ENCODE measurements at regions not wholly inside any gene's neighbourhood (a gene's known extent, or its start where the extent isn't known, plus 50 kb on each side); places are given as distances from the start of the nearest gene placed in this dataset.

DNA sequence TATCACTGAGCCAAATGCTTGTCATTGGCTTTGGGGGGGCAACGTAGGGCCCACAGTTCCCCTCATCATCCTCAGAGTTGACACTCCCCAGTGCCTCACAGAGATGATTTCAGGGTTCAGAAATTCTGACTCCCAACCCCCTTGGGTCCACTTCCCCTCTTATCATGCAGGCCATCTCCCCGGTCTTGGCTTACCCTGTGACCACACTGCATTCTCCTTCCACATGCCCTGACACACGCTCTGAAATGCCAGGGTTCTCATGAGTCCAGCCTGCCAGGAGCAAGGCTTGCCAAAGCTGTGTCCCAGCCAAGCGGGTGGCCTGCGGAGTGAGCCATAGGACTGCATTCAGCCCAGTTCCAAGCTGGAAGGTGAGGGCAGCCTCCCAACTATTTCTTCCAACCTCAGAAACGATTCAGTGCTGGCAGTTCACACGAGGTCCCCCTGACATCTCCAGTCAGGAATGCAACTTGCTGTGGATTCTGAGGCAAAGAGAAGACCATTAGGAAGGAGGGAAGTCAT, 101.2 kb downstream of the SMIM20 start:
- no peak for TF ChIP-seq POLR2AphosphoS2 (conservative IDR thresholded peaks at IDR 0.05; ENCODE audit: low read length)
- TF ChIP-seq, protein P1, sequence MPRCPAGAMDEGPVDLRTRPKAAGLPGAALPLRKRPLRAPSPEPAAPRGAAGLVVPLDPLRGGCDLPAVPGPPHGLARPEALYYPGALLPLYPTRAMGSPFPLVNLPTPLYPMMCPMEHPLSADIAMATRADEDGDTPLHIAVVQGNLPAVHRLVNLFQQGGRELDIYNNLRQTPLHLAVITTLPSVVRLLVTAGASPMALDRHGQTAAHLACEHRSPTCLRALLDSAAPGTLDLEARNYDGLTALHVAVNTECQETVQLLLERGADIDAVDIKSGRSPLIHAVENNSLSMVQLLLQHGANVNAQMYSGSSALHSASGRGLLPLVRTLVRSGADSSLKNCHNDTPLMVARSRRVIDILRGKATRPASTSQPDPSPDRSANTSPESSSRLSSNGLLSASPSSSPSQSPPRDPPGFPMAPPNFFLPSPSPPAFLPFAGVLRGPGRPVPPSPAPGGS (IDR thresholded peaks at IDR 0.05) = no peak
- TF ChIP-seq, protein P2, sequence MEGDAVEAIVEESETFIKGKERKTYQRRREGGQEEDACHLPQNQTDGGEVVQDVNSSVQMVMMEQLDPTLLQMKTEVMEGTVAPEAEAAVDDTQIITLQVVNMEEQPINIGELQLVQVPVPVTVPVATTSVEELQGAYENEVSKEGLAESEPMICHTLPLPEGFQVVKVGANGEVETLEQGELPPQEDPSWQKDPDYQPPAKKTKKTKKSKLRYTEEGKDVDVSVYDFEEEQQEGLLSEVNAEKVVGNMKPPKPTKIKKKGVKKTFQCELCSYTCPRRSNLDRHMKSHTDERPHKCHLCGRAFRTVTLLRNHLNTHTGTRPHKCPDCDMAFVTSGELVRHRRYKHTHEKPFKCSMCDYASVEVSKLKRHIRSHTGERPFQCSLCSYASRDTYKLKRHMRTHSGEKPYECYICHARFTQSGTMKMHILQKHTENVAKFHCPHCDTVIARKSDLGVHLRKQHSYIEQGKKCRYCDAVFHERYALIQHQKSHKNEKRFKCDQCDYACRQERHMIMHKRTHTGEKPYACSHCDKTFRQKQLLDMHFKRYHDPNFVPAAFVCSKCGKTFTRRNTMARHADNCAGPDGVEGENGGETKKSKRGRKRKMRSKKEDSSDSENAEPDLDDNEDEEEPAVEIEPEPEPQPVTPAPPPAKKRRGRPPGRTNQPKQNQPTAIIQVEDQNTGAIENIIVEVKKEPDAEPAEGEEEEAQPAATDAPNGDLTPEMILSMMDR (IDR thresholded peaks at IDR 0.05) = no peak
- TF ChIP-seq SMC3 (IDR thresholded peaks at IDR 0.05) = no peak
- no peak for TF ChIP-seq RAD21 (conservative IDR thresholded peaks at IDR 0.05 in 1 of 2, IDR thresholded peaks at IDR 0.05 in 1 of 2)
- TF ChIP-seq, protein P3, sequence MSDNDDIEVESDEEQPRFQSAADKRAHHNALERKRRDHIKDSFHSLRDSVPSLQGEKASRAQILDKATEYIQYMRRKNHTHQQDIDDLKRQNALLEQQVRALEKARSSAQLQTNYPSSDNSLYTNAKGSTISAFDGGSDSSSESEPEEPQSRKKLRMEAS (IDR thresholded peaks at IDR 0.05) = no peak
- no peak for TF ChIP-seq CEBPB (IDR thresholded peaks at IDR 0.05)
- TF ChIP-seq, protein P4, sequence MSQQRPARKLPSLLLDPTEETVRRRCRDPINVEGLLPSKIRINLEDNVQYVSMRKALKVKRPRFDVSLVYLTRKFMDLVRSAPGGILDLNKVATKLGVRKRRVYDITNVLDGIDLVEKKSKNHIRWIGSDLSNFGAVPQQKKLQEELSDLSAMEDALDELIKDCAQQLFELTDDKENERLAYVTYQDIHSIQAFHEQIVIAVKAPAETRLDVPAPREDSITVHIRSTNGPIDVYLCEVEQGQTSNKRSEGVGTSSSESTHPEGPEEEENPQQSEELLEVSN (IDR thresholded peaks at IDR 0.05; ENCODE audit: borderline replicate concordance, low read depth) = no peak
- TF ChIP-seq CHD4 (IDR thresholded peaks at IDR 0.05; ENCODE audit: borderline replicate concordance) = no peak
- no peak for TF ChIP-seq EHF (CRISPR knock-in tag; IDR thresholded peaks at IDR 0.05)
- TF ChIP-seq MYC (IDR thresholded peaks at IDR 0.05; ENCODE audit: borderline replicate concordance, low read length) = no peak
